ENCODE measurements at regions not wholly inside any gene's neighbourhood (a gene's known extent, or its start where the extent isn't known, plus 50 kb on each side); places are given as distances from the start of the nearest gene placed in this dataset.

DNA sequence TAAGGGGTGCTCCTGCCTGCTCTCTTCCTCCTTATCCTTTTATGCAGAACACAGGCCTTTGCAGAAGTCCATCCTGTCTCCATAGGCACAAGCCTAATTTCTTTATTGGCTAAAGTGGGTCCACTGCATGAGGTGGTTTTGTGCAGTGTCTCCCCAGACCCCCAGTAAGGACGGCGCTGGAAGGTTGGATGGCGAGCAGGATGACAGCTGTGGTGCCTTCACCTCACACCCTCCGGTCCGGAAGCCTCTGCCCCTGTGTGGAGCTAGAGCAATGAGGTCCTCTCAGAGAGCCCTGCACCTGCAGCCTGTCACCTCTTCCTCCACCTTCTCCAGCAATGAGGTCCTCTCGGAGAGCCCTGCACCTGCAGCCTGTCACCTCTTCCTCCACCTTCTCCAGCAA is 393.7 kb upstream of the IRX1 start:
- TF ChIP-seq SUZ12 (IDR thresholded peaks at IDR 0.05) (no peak), HDGF (IDR thresholded peaks at IDR 0.05; ENCODE audit: borderline replicate concordance) (no peak), ARNT (IDR thresholded peaks at IDR 0.05) (no peak), SP1 (IDR thresholded peaks at IDR 0.05) (no peak), ELF4 (IDR thresholded peaks at IDR 0.05) (no peak), FOXA1 (IDR thresholded peaks at IDR 0.05) (no peak)
- TF ChIP-seq, protein P1, sequence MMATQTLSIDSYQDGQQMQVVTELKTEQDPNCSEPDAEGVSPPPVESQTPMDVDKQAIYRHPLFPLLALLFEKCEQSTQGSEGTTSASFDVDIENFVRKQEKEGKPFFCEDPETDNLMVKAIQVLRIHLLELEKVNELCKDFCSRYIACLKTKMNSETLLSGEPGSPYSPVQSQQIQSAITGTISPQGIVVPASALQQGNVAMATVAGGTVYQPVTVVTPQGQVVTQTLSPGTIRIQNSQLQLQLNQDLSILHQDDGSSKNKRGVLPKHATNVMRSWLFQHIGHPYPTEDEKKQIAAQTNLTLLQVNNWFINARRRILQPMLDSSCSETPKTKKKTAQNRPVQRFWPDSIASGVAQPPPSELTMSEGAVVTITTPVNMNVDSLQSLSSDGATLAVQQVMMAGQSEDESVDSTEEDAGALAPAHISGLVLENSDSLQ (IDR thresholded peaks at IDR 0.05): no peak

Data from HEK293T (cell line).